HG03159 (cell line): ENCODE measurements at regions not wholly inside any gene's neighbourhood (a gene's known extent, or its start where the extent isn't known, plus 50 kb on each side); places are given as distances from the start of the nearest gene placed in this dataset.
"Not testable (repeated sequence)": the region's sequence is repeated elsewhere in the genome, so short reads cannot be mapped to it uniquely, and the experiment has no call there.

Source experiments
- ATAC-seq: cut with Tn5 transposase; IDR thresholded peaks from one replicate; pipeline ENCODE4 v1.9.1; 2021; ENCODE audit warnings: mild to moderate bottlenecking, moderate library complexity; ENCODE audit not compliant: unreplicated experiment

DNA sequence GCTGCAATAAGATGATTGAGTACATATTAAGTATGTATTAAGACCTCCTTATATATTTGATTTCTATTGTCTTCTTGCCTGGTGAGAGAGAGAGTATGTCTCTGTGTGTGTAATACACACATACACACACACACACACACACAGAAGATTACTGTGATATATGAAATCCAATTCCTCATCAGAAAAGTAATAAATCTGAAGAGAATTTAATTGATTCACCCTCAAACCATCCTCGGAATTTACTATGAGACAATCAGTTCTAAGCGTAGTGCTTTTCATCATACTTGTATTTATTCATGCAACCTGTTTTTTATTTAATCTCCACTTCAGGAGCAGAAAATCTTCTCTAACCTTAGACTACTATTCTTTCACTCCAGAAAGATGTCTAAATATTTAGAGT is 62.3 kb upstream of the TLL1 start:
- ATAC-seq = no peak

DNA sequence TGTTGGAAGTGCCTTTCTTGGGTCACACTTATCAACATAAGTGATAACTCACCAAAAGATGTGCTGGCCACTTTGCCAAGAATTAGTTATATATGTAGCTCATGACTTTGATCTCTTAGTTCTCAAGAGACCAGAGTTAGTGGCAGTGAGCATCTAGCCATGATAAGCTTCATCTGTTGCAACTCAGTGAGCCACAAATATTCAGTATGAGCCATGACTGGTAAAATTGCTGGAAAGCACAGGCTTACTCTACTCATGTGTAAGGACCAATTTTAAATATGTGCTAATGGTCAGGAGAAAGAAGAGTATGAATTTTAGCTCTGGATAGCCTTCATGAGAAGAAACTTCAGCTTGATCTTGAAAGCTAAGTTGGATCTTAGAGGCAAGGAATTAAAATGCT is 59.4 kb upstream of the TLL1 start:
- ATAC-seq = no peak

DNA sequence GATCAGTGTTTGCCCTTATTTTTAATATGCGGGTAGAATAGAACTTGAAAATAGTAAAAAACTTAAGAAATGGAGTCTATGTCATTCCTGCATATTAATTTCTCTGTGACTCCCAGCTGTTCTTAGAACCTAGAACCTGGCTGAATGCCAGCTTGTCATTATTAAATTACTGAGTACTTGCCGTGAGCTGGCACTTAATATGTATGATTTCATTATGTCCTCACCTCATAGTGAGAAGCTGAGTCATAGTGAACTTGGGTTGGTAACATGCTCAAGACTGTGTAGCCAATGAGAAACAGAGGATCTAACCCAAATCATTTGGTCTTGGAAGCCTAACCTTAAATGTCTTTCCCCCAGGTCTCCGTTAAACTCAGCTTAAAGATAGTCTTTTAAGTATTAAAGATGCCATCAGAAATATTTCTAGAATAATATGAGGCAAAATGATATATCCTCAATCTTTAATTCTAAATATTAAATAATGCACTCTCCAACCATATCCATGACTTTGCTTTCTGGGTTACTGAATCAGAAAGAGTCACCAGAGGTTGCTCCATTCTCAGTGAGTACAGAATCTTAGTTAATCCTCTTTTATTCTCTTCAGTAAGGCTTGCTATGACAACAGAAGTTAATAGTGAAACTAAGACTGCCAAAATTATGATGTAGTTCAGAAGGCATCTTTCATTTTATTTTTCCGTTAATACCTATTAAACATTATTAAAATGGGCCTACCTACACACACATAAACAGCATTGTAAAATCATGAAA is 58.6 kb upstream of the TLL1 start:
- no peak for ATAC-seq

DNA sequence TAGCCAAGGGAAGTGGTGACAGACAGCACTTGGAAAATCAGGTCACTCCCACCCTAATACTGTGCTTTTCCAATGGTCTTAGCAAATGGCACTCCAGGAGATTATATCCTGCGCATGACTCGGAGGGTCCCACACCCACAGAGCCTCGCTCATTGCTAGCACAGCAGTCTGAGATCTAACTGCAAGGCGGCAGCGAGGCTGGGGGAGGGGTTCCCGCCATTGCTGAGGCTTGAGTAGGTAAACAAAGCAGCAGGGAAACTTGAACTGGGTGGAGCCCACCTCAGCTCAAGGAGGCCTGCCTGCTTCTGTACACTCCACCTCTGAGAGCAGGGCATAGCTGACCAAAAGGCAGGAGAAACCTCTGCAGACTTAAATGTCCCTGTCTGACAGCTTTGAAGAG is 53.9 kb upstream of the TLL1 start:
- not testable (repeated sequence) for ATAC-seq
